ENCODE measurements at regions not wholly inside any gene's neighbourhood (a gene's known extent, or its start where the extent isn't known, plus 50 kb on each side); places are given as distances from the start of the nearest gene placed in this dataset.

GRCh38 chr7:93004906-93005305 is 112.9 kb downstream of the SAMD9 start:
- TF ChIP-seq MAX (IDR thresholded peaks at IDR 0.05) (no peak), ATF3 (IDR thresholded peaks at IDR 0.05) (no peak), CTCF (IDR thresholded peaks at IDR 0.05; ENCODE audit: low read depth, low read length, missing input control) (no peak), YY1 (IDR thresholded peaks at IDR 0.05) (no peak), RAD21 (IDR thresholded peaks at IDR 0.05) (no peak), SP1 (IDR thresholded peaks at IDR 0.05) (no peak), RXRA (IDR thresholded peaks at IDR 0.05) (no peak)

Data from liver (tissue), 3 donors.